NCI-H82 treated with DMSO at 0.1 percent for 48 hours (cell line): ENCODE measurements at regions not wholly inside any gene's neighbourhood (a gene's known extent, or its start where the extent isn't known, plus 50 kb on each side); places are given as distances from the start of the nearest gene placed in this dataset.
"Not testable (repeated sequence)": the region's sequence is repeated elsewhere in the genome, so short reads cannot be mapped to it uniquely, and the experiment has no call there.

Experiments used
- DNase-seq: peaks from one replicate; lab custom pipeline; 2025; ENCODE audit not compliant: unreplicated experiment; lab: John Stamatoyannopoulos, UW

GRCh38 chr5:164073081-164073480 is 567.7 kb downstream of the MAT2B start:
- no peak for DNase-seq

- no peak for DNase-seq
These were observed 571.1 kb downstream of the MAT2B start for GRCh38 chr5:164076556-164076955.

DNA sequence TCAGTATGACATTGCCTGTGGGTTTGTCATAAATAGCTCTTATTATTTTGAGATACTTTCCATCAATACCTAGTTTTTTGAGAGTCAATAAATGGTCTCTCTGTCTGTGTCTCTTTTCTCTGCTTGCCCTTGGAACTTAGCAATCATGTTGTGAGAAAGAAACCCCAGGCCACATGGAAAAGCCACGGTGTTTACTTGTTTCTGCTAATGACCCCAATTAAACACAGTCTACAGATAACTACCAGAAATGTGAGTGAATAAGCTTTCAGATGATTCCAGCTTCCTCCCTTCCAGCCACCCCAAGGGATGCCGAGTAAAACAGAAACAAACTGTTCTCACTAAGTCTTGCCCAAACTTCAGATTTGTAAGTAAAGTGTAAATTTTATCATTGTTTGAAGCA is 584.9 kb downstream of the MAT2B start:
- no peak for DNase-seq

DNA sequence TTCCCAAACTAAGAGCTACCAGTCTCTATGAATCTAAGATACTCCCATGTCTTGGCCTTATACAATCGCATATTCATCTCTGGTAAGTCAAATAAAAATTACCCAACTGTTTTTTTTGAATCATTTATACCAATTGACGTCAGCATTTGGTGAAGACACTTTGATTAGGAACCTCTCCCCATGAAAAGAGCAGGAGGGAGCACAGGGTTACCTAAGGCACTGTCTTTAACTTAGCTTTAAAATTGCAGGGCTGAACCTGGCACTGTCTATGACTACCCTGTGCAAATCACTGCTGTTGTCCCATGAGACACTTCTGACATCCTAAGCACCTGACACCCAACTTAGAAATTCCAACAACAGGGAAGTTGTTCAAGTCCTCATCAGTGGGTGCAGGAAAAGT is 586.4 kb downstream of the MAT2B start:
- no peak for DNase-seq

DNA sequence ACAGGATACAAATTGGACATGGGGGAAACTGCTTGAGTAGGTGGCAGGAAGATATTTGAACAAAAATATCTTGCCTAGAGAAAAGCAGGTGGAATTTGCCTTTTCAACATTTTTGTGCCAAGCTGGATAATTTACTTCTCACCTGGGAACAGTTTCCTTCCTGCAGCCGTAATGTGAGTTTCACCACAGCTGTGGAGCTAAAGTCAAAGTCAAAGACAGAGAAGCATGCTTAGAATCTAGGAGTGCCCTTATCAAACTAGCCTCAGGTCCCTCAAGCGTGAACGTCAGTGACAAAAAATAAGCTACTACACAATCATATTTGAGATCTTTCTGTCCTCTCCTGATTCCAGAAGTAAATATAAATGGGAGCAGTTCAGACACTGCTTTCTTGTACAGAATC is 588.9 kb downstream of the MAT2B start:
- no peak for DNase-seq

GRCh38 chr5:164097749-164098148 is 592.3 kb downstream of the MAT2B start:
- DNase-seq = no peak

DNA sequence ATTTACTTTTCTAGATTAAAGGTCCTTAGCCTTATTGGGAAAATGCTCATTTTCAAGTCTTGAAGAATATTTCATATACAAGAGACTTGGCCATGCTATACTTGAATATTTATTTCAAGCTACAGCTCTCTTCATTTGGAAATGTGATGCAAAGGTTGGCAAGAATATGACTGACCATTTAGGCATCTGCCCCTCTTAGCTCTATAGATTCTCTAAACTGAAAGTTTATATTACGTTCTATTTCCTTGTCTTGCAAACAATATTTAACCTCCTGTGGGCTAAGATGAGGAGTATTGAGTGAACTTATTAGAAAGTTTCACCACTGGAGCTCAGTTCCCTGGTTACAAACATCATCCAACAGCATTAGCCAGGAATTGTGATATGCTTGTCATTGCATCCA is 593.1 kb downstream of the MAT2B start:
- no peak for DNase-seq

DNA sequence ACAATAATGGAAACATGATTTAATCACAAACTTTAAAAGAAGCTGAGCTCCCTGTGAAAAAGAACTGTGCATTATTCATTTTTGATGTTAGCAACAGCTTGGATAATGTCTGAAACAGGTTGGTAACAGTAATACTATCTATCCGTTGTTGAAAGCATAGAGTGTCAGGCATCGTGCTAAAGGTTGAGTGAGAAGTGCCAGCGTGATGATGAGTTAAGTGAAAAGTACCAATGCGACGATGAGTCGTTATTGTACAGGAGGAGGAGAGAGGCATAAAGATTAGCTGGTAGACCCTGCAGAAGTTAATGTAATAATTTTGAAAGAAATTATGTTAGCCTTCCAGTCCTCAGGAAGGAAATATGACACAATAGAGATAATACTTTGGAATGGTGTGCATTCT is 593.6 kb downstream of the MAT2B start:
- no peak for DNase-seq

- DNase-seq = no peak
These were observed 610.0 kb downstream of the MAT2B start for GRCh38 chr5:164115420-164115819.

- no peak for DNase-seq
These were observed 614.5 kb downstream of the MAT2B start for GRCh38 chr5:164119806-164120447.

DNA sequence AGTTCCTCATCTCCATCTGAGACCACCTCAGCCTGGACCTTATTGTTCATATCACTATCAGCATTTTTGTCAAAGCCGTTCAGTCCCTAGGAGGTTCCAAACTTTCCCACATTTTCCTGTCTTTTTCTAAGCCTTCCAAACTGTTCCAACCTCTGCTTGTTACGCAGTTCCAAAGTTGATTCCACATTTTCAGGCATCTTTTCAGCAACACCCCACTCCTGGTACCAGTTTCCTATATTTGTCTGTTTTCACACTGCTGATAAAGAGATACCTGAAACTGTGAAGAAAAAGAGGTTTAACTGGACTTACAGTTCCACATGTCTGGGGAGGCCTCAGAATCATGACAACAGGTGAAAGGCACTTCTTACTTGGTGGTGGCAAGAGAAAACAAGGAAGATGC is 622.1 kb downstream of the MAT2B start:
- no peak for DNase-seq

DNA sequence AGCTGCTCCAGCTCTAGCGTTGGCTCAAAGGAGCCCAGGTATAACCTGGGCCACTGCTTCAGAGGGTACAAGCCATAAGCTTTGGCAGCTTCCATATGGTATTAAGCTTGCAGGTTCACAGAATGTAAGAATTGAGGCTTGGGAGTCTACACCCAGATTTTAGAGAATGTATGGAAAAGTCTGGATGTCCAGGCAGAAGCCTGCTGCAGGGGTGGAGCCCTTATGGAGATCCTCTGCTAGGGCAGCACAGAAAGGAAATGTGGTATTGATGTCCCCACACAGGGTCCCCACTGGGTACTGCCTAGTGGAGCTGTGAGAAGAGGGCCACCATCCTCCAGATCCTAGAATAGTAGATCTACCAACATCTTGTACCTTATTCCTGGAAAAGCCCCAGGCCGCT is 626.9 kb downstream of the MAT2B start:
- DNase-seq = no peak

DNA sequence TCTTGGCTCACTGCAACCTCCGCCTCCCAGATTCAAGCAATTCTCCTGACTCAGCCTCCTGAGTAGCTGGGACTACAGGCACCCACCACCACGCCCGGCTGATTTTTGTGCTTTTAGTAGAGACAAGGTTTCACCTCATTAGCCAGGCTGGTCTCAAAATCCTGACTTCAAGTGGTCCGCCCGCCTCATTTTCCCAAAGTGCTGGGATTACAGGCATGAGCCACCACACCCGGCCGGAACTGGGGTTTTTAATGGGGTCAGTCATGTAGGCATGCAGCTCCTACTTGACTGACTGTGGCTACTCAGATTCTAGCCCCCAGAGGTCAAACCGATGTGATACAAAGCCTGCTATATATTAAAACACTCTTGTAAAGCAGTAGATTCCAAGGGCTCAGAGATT is 631.7 kb downstream of the MAT2B start:
- no peak for DNase-seq

DNA sequence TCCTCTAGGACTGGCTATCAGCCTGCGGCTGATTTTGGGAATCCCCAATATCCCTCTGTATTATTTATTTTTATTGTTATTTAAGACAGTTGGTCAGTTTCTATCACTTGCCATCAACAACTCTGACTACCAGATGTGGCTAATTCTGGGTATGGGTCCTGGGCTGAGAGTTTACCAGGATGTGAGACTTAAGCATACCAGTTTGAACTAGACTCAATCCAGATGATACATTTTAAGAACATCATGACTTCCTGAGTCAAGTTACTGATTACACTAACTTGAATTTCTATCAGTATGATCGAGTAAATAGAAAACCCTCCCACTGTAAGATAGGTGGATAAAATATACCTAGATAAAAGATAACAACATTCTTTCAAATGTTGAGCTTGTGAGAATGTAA is 634.0 kb downstream of the MAT2B start:
- DNase-seq = no peak

- no peak for DNase-seq
These were observed 640.0 kb downstream of the MAT2B start for GRCh38 chr5:164145458-164145857.

- no peak for DNase-seq
These were observed 640.8 kb downstream of the MAT2B start for GRCh38 chr5:164146223-164146622.

DNA sequence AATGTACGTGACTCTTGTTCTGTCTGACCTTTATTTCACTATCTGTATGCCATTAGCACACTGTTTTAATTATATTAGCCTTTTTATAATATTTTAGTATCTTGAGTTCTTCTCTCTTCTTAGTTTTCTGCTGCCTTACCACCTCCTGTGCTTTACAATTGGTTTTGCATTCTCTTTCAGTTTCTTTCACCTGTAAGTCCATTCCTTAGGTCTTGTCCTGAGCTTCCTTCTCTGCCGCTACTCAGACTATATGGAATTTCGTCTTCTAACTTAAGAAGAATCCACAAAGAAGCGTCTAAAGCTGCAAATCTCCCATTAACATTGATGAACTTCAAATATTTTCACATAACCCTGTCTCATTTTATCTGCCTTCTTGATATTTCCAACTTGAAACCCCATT is 642.9 kb downstream of the MAT2B start:
- DNase-seq = no peak

DNA sequence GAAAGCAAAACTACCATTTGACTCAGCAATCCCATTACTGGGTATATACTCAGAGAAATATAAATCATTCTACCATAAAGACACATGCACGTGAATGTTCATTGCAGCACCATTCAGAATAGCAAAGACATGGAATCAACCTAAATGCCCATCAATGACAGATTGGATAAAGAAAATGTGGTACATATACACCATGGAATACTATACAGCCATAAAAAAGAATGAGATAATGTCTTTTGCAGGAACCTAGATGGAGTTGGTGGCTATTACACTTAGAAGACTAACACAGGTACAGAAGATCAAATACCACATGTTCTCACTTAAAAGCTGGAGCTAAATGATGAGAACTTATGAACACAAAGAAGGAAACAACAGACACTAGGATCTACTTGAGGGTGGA is 647.1 kb downstream of the MAT2B start:
- DNase-seq = not testable (repeated sequence)

GRCh38 chr5:164153469-164154172 is 648.2 kb downstream of the MAT2B start:
- DNase-seq = no peak

DNA sequence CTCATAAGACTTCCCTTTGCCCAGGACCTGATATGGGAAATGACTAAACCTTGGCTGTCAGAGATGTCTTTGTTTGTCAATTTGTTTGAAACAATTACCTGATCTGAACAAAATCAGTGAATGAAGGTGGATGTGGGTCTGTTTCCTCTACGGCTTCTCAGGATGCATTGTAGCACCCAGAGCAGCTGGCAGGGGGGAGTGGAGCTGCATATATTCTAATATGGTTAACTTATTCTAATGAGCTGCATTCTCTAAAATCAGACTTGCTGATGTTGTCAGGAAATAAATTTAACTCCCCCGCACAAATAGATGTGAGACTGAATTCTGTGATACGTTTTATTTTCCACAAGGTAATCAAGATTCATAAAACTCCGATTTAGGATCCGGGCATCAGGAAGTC is 665.4 kb downstream of the MAT2B start:
- DNase-seq = no peak

DNA sequence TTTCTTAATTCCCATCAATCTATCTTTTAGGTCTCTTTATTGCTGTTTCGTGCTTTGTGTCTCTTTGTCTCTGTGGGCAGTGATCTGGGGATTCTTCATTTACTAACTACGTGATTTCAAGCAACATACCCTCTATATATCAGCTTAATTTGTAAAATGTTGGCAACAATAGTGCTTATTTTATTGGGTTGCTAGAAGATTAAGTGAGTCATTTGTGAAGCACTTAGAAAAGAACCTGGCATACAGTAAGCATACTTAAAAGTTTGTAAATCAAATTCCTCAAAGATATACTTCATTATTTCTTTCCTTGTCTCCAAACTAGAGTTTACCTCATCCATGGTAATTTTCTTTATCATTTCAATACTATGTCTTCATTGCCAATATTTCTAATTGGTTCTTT is 669.7 kb downstream of the MAT2B start:
- no peak for DNase-seq

DNA sequence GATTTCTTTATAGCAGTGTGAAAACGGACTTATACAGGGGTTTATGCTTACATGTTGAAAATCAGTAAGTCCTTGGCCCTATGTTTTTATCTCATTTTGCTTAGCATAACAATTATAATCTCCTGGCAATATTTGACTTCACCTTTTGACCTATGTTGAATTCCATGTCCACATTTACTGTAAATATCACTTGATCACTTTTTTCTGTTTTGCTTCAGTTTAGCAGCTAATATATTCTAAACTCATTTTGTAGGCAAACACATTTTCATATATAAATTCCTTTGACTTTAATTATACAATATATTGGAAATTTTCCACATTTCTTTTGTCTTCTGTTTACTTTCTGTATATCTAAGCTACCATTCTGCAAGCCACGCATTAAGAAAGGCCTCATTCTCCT is 674.0 kb downstream of the MAT2B start:
- DNase-seq = no peak

DNA sequence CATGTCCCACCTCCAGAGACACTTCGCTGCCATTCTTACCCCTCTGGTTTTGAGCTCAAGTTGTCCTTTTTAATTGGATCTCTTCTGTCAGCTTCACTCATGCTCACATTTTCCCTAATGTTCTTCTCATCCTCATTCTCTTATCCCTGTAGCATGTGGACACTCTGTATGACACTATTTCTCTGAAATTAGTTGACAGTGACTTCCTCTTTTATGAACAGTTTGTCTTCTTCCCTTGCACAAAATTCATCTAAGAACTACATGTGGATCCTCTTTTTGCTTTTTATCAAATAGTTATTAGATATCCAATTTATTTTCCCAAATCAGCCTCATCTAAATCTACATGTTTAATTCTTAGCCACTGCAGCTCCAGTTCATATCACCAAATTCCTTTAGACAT is 676.2 kb downstream of the MAT2B start:
- DNase-seq = no peak
